ENCODE measurements at regions not wholly inside any gene's neighbourhood (a gene's known extent, or its start where the extent isn't known, plus 50 kb on each side); places are given as distances from the start of the nearest gene placed in this dataset.

GRCh38 chr21:28263974-28264373 lies 728.7 kb downstream of the LTN1 start:
- TF ChIP-seq, protein P1, sequence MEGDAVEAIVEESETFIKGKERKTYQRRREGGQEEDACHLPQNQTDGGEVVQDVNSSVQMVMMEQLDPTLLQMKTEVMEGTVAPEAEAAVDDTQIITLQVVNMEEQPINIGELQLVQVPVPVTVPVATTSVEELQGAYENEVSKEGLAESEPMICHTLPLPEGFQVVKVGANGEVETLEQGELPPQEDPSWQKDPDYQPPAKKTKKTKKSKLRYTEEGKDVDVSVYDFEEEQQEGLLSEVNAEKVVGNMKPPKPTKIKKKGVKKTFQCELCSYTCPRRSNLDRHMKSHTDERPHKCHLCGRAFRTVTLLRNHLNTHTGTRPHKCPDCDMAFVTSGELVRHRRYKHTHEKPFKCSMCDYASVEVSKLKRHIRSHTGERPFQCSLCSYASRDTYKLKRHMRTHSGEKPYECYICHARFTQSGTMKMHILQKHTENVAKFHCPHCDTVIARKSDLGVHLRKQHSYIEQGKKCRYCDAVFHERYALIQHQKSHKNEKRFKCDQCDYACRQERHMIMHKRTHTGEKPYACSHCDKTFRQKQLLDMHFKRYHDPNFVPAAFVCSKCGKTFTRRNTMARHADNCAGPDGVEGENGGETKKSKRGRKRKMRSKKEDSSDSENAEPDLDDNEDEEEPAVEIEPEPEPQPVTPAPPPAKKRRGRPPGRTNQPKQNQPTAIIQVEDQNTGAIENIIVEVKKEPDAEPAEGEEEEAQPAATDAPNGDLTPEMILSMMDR (conservative IDR thresholded peaks at IDR 0.05; ENCODE audit: low read depth), result no peak
- CTCF ChIA-PET, result interaction anchor here (0.6 kb wide), 1 partner anchor 712 kb away, joined by 5 read pairs; no protein-coding TSS in a partner anchor
- DNase-seq (ENCODE audit: low spot score), result no peak
- POLR2A ChIA-PET (ENCODE audit: low non-redundant PET), result no interaction called here
- no peak overlapping the region for H3K27ac ChIP-seq

GRCh38 chr21:28261298-28261697 lies 731.4 kb downstream of the LTN1 start:
- TF ChIP-seq, protein P1 (conservative IDR thresholded peaks at IDR 0.05; ENCODE audit: low read depth), result no peak
- CTCF ChIA-PET, result no interaction called here
- H3K27ac ChIP-seq, result no peak overlapping the region

GRCh38 chr21:28257276-28257675 lies 735.4 kb downstream of the LTN1 start:
- TF ChIP-seq, protein P1 (conservative IDR thresholded peaks at IDR 0.05; ENCODE audit: low read depth), result no peak
- POLR2A ChIA-PET (ENCODE audit: low non-redundant PET), result no interaction called here
- CTCF ChIA-PET, result no interaction called here

More at GRCh38 chr21:28261298-28261697, 731.4 kb downstream of the LTN1 start:
- POLR2A ChIA-PET (ENCODE audit: low non-redundant PET), result no interaction called here
- DNase-seq (ENCODE audit: low spot score), result no peak

GRCh38 chr21:28256837-28257236 lies 735.8 kb downstream of the LTN1 start:
- H3K27ac ChIP-seq, result no peak overlapping the region
- TF ChIP-seq, protein P1 (conservative IDR thresholded peaks at IDR 0.05; ENCODE audit: low read depth), result no peak
- no peak for DNase-seq (ENCODE audit: low spot score)
- CTCF ChIA-PET, result no interaction called here
- POLR2A ChIA-PET (ENCODE audit: low non-redundant PET), result no interaction called here

More at GRCh38 chr21:28257276-28257675, 735.4 kb downstream of the LTN1 start:
- DNase-seq (ENCODE audit: low spot score), result no peak
- no peak overlapping the region for H3K27ac ChIP-seq

GRCh38 chr21:28256420-28256831 lies 736.3 kb downstream of the LTN1 start:
- TF ChIP-seq, protein P1 (conservative IDR thresholded peaks at IDR 0.05; ENCODE audit: low read depth), result no peak
- no peak for DNase-seq (ENCODE audit: low spot score)
- ChIA-PET CTCF (no interaction called here), POLR2A (ENCODE audit: low non-redundant PET) (no interaction called here)
- H3K27ac ChIP-seq, result no peak overlapping the region

- H3K27ac ChIP-seq, result no peak overlapping the region
Measured at GRCh38 chr21:28253961-28254360, 738.7 kb downstream of the LTN1 start.

More at GRCh38 chr21:28253961-28254360, 738.7 kb downstream of the LTN1 start:
- ChIA-PET POLR2A (ENCODE audit: low non-redundant PET) (no interaction called here), CTCF (interaction anchor here (0.7 kb wide), 1 partner anchor 11 kb away, joined by 5 read pairs; no protein-coding TSS in a partner anchor)
- DNase-seq (ENCODE audit: low spot score), result no peak
- TF ChIP-seq, protein P1 (conservative IDR thresholded peaks at IDR 0.05; ENCODE audit: low read depth), result no peak

All from RWPE1 (cell line).